ENCODE measurements at regions not wholly inside any gene's neighbourhood (a gene's known extent, or its start where the extent isn't known, plus 50 kb on each side); places are given as distances from the start of the nearest gene placed in this dataset.
A peak's percentile ranks its signal among the peaks of the same experiment; 100 is the strongest.
"Not testable (repeated sequence)": the region's sequence is repeated elsewhere in the genome, so short reads cannot be mapped to it uniquely, and the experiment has no call there.

DNA sequence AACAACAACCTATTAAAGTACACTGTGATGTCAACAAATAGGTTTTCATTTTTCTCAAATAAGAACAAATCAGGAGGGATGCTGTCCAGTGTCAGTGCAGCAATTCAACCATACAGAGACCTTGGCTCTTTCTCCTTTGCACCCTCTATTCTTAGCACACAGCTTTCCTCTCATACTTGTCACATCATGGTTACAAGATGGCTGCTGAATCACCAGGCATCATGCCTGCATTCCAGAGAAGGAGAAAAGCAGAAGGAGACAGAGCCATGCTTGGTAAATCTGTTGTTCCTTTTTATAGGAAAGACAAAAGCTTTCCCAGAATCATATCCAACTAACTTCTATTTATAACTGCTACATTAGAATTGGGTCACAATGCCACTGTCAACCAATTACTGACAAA lies 124.7 kb upstream of the VLDLR start:
- DNase-seq (ENCODE audit: low read depth in 2 of 2), result no peak

DNA sequence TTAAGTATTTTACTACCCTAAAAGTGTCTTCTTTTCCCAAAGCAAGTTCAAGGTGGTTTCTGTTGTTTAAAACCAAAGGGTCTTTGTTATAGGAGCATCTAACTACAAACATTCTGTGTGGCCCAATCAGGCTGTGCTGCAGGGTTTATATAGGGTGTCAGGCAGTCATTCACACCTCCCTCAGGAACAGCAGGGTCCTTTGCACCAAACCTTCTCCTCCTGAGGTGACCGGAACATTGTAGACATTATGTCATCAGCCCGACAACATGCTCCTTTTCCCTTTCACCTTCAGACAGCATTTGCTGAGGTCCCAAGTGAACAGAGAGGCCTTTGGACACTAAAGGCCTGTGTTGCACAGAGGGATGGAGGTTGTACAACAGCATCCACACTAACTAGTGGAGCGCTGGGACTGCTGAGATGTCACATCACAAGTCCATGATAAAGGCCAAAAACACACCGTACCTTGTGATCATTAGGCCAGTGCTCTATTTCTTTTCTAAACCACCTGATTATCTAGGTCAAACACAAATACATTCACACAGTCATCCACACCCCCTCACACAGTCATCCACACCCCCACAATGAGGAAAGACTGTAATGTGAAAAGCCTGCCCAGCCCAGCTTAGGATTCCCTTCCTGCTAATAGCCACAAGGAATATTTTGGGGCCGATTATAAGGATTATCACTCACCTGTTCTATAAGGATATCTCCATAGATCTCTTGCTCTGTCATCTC lies 123.8 kb upstream of the VLDLR start:
- DNase-seq (ENCODE audit: low read depth in 2 of 2), result no peak

DNA sequence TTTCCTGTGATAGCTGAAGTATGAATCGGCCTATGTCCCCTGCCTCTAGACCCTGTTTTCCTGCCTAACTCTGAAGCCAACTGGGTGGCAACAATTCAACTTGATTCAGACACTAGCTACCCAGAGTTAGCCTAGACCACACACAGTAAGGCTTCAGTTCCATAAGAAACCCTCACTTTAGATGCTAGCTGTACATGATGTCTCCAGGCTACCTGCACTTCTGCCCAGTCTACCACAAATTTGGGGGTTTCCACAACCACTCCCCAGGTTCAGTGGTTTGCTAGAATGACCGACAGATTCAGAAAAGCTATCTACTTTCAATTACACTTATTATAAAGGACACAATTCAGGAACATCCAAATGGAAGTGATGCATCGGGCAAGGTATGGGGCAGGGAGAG lies 119.4 kb upstream of the VLDLR start:
- no peak for DNase-seq (ENCODE audit: low read depth in 2 of 2)

DNA sequence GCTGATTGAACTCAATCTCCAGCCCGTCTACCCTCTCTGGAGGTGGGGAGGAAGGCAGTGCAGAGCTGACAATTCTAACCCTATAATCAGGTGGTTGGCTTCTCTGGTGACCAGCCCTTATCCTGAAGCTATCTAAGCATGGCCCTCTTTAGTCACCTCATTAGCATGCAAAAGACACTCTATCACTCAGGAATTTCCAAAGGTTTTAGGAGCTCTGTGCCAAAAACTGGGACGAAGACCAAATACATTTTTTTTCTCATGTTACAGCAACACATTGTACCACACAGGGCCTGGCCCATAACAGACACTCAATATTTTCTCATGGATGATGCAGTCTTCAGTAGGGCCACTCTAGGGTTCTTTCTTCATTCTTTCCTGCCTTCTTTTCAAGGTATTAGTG lies 118.8 kb upstream of the VLDLR start:
- DNase-seq (ENCODE audit: low read depth in 2 of 2), result no peak

DNA sequence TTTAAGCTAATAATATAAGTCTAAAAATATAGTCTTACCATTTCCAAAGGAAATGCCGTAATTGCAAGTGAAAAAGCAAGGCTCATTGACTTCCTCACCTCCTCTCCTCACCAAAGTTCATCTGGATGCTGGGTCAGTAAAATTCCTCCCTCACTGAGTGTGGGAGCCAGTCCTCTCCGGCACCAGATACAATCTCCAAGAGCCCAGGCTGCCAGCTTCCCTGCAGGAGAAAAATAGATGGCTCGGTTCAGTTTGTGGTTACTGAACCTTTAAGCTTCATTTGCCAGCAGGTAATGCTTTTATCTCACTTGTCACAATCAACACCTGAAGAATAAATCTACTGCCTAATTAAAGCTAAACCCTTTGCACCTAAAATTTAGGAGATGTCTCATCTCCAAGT lies 115.3 kb upstream of the VLDLR start:
- DNase-seq (ENCODE audit: low read depth in 2 of 2), result no peak

DNA sequence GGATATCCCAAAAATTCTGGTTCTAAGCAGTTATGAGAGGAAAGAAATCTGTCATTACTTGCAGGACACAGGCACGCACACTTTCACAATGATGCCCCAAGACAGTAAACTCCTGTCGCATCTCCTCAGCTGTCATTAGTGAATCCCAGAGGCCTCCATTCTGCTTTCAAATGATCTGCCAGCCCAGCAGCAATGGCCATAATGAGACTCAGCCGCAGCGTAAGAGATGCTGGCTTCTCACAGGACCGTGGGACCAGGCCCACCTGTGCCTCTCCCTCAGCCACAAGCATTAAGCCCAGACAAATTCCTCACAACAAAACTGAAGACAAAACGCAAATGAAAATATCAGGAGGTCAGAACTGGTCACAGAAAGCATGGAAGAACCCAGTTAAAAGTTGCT lies 98.0 kb upstream of the VLDLR start:
- DNase-seq (ENCODE audit: low read depth in 2 of 2), result no peak

DNA sequence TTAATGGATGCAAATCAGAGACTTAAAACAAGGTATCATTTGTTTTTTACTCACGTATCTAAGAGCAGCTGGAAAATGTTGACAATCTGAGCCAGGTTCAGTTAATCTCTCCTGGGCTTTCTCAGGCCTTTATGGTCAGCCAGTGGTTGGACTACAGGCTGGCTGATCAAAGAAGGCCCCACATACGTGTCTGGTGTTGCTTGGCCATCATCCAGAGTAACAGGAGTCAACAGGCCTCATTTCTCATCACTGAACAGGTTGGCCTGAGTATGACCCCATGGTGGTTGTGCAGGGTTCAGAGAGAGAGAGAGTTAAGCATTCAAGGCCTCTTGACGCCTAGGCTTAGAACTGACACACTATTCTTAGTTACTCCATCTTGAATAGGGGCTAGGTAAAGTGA lies 97.0 kb upstream of the VLDLR start:
- DNase-seq (ENCODE audit: low read depth in 2 of 2), result no peak

DNA sequence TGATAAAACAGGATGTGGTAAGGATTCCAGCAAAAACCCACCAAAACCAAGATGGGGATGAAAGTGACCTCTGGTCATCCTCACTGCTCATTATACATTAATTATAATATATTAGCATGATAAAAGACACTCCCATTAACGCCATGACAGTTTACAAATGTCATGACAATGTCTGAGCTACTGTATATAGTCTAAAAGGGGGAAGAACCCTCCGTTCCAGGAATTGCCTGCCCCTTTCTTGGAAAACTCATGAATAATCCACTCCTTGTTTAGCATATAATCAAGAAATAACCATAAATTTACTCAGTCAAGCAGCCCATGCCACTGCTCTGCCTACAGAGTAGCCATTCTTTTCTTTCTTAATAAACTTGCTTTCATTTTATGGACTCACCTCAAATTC lies 96.4 kb upstream of the VLDLR start:
- no peak for DNase-seq (ENCODE audit: low read depth in 2 of 2)

DNA sequence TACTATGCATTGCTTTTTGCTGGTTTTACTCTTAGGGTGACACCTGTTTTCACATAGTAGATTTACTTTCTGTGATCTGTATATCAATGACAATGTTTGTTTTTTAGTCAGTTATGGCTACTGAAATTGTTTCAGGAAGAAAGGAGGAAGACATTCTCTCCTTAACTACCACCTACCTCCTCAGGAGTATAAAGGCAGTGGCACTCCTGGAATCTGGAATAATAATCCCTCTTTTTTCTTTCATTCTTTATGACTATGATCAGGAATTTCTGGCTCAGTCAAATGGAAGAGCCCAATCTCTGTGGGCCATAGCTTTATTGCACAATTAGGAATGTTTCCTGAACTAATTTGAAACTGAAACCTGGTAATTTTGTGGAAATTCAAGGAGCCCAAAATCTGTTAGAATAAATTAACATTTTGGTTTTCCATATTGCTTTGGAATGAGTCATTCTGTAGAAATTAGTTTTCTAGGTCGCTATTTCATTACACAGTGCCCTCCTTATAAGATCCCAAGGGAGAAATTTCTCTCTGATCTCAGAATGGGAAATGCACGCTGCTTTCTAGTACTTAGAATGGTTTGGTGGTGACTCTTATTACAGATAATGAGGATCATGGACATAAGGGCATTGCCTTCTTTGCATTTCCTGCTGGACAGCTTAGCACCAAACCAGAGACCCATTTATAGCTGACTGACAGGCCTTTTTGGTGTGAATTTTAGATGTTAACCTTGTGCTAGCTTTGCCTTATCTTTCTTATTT lies 95.3 kb upstream of the VLDLR start:
- DNase-seq (ENCODE audit: low read depth in 2 of 2), result no peak

DNA sequence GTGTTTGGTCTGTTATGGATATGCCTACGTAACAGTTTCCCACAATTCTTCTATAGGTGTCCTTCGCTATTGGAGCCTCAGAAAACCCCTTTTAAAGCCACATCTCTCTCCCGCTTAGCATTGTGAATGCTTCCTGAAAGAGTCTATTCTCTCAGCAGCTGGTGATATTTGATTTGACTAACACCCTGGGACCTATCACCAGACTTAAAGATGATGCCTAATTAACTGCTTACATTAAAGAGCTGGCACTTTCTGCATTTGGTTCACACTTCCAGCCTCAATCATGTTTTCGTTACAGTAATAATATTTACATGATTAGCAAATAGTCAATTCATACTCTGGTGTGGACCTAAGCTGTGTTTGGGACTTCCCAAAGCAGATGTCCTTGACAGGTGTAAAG lies 90.1 kb upstream of the VLDLR start:
- DNase-seq (ENCODE audit: low read depth in 2 of 2), result no peak

DNA sequence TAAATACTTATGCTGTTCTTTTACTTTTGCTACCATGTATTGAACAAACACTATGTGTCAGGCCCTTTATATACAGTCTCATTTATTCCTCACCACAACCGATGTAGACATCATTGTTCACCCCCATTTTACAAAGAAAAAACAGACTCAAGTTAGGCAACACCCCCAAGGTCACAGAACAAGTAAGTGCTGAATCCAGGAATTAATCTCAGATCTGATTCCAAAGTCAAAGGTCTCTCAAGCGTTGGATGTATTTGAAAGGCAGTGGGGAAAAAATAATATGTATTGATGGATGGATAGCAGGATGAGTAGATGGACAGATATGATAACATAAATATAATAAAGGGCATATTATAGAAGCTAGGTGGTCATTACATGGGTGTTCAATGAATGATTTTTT lies 85.1 kb upstream of the VLDLR start:
- no peak for DNase-seq (ENCODE audit: low read depth in 2 of 2)

DNA sequence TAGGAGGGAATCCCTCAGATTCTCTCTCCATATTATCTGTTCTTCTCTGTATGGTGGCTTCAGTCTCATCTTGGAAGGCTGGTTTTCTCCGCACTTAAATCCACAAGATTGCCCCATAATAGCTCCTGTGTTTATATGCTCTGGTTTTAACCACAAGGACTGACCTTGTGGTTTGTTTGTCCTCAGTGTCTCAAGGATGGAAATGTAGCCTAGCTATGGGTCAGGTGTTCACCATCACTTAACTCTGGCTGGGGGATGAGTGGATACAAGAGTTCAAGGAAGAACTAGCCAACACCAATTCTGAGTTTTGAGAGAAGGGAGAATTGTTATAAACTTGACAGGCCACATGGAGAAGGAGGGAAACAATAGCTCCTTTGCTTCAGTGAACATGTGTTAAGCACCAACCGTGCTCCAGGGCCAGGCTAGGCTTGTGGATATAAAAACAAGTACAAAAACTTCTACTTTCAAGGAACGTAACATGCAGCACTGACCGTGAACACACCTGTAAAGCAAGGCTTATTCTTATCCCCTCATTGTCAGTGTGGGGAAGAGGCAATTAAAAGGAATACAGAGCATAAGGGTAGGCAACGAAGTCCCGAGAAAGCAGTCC lies 75.6 kb upstream of the VLDLR start:
- DNase-seq (ENCODE audit: low read depth in 2 of 2), result no peak

DNA sequence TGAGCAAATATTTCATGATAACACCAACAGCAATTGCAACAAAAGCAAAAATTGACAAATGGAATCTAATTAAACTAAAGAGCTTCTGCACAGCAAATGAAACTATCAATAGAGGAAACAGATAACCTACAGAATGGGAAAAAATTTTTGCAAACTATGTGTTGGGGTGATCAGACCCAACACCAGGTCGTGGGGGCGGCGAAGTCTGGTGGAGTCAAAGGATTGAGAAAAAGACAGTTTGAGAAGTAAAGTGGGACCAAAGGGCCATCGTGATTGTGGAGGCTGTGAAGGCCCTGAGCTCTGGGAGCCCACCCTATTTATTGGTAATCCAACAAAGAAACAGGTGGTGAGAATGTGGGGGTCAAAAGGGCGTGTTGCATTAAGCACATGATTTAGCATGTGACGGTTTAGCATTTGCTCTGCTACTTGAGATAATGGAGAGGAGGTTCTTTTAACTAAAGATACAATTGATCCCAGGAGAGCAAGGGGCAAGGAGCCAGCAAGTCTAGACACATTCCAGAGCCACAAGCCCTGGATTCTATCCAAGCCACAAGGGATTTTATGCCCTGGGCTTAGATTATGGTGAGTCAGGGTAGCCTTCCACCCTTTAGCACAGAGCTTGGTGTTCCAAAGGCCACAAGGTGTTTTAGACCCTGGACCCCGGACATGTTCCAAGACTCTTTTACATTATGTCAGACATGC lies 65.5 kb upstream of the VLDLR start:
- not testable (repeated sequence) for DNase-seq (ENCODE audit: low read depth in 2 of 2)

DNA sequence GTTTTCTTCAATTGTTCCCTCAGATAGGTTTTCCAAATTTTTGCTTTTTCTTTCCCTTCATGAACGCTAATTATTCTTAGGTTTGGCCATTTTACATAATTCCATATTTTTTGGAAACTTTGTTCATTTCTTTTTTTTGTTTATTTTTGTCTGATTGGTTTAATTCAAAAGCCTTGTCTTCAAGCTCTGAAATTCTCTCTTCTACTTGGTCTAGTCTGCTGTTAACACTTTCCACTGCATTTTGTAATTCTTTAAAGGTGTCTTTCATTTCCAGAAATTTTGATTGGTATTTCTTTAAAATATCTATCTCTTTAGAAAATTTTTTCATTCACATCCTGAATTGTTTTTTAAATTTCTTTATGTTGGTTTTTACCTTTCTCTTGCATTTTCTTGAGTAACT lies 63.9 kb upstream of the VLDLR start:
- no peak for DNase-seq (ENCODE audit: low read depth in 2 of 2)

DNA sequence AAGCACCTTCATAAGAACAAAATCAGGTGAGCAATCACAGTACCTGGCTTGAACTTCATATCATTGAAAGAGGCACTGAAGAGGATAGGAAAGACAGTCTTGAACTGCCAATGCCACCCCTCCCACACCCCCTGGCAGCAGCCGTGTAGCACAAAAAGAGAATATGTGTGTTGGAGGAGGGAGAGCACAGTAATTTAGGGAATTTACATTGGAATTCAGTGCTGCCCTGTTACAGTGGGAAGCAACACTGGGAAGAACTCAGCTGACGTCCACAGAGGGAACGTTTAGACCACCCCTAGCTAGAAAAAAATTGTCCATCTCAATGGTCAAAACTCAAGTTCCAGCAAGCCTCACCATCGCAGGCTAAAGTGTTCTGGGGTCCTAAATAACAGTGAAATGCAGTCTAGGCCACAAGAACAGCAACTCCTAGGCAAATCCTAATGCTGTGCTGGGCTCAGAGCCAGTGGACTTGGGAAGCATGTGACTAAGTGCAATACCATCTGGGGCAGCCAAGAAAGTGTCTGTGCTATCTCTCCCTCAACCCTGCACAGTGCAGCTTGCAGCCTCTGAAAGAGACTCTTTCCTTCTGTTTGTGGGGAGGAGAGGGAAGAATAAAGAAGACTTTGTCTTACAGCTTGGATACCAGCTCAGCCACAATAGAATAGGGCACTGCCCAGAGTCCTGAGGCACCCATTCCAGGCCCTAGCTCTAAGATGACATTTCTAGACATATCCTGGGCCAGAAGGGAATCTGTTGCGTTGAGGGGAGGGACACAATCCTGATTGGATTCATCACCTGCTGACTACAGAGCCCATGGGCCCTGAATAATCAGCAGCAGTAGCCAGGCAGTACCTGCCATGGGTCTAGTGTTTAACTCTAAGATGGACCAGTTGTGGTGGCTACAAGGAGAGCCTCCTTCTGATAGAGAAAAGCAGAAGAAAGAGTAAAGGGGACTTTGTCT lies 62.1 kb upstream of the VLDLR start:
- no peak for DNase-seq (ENCODE audit: low read depth in 2 of 2)

DNA sequence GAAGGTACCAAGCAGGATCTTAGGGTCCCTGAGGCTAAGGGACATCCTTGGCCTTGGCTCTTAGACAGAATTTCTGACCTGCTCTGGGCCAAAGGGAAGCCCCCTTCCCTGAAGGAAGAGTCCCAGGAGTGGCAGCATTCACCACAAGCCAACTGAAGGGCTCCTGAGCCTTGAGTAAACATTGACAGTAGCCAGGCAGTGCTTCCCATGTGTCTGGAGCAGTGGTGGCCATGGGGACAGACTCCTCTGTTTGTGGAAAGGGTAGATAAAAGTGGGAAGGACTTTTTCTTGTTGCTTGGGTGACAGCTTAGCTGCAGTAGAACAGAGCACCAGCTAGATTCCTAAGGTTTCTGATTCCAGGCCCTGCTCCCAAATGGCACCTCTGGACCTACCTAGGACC lies 61.4 kb upstream of the VLDLR start:
- DNase-seq (ENCODE audit: low read depth in 2 of 2), result no peak

DNA sequence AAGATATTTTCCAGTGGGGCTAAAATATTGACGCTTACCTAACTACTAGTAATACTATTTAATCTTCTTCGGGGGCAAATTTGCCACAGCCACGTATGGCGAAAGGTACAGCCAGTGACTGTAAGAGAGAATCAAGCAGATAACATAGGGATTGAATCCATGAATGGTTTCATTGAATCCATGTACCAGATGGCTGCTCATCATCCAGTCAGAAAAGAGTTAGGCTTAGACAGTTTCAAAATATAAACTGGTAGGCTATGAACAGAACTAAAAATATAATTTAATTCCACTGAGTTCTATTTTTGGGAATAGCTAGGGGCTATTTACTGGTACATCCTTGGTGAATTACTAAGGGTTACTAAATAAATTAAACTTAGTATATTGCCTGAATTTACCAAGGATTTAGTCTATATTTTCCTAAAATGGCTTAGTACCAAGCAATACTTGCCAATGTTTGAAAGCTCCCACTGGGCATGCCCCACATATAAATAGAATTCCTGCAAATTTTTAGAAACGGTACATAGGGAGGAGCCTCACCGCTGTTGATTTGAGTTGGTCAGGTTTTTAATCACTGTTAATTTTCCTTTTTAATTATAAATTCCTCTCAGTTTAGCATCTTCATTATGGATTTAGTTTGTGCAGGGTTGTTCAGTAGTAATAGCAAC lies 55.8 kb upstream of the VLDLR start:
- no peak for DNase-seq (ENCODE audit: low read depth in 2 of 2)

DNA sequence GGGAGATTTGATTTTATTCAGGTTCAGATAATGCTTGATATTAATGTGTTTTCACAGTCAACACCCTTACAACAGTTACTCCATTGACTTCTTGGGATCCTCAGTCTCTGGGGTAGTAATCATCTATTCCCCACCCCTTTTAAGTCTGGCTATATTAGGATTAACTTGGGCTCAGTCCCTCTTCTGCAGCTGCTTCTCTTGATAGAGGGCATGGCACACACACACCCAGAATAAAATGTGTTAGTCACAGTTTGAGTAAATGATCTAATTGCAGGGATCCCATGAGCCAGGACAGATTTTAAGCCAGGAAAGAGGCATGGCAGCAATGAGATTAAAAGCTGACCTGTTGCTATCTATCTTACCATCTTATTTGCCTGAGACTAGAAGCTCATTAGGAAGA lies 53.7 kb upstream of the VLDLR start:
- no peak for DNase-seq (ENCODE audit: low read depth in 2 of 2)

DNA sequence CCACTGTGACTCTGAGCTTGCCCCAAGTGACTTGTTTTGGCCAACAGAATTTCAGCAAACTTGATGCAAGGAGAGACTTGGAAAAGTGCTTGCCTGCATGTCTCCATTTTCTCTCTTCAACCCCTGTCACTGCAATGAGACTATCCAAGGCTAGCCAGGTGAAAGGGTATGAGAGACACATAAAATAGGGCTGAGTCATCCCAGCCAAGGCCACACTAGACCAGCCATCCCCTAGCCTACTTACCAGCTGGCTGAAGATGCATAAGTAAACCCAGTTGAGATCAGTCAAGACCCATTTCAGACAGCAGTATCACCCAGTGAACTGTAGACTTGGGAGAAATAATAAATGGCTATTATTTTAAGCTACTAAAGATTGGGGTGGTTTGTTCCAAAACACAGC lies 52.9 kb upstream of the VLDLR start:
- no peak for DNase-seq (ENCODE audit: low read depth in 2 of 2)

DNA sequence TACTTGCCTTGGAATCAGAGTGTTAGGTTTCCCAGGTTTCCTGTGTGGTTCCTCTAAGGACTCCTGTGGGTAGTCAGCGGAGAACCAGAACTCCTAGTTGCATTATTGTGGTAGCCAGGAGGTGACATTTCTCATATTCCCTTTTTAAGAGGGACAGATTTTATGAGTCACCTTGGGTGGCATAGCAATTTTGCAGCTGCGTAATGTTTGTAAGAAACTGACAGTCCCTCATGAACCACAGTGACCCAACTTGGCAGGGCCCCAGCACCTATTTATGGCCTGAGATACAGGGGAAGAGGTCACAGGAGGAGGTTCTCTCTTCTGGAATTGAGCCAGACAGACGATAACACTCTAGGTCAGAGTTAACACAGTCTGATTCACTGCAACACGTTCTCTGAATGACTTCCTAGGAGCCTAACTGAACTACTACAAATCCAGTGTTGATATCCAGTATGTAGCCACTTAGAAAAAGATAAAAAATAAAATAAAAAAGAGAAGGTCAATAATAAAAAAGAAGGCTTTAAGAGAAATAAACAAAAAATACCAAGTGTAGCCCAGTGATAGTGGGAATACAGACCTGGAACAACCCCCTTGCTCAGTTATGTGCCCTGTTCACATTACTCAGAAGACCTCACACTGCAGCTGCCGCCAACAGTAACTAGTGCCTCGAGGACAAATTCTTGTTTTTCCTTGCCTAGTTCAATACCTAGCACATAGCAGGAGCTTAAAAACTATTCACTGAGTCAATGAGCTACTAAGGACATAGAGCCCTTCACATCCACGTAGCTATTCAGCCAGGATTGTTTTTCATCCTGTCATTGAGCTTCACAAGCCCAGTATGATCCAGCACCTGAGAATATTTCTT lies 50.7 kb upstream of the VLDLR start:
- DNase-seq (ENCODE audit: low read depth in 2 of 2), result peak; percentile 22 to 25

All from stimulated activated CD4-positive, alpha-beta T cell treated with anti-CD3 and anti-CD28 coated beads, Interleukin-4, amount 100 ng/mL, for 48 hours (primary cell).